HG02588 (cell line): ENCODE measurements at regions not wholly inside any gene's neighbourhood (a gene's known extent, or its start where the extent isn't known, plus 50 kb on each side); places are given as distances from the start of the nearest gene placed in this dataset.

Experiments
- ATAC-seq: cut with Tn5 transposase; IDR thresholded peaks from one replicate; pipeline ENCODE4 v1.9.1; 2021; ENCODE audit warnings: mild to moderate bottlenecking, moderate library complexity; ENCODE audit not compliant: unreplicated experiment

GRCh38 chr3:56874269-56874668, 72.5 kb upstream of the ARHGEF3 start:
- ATAC-seq = no peak

- ATAC-seq = no peak
Measured at GRCh38 chr3:56870436-56870835, 68.7 kb upstream of the ARHGEF3 start.

- no peak for ATAC-seq
Measured at GRCh38 chr3:56869157-56869889, 67.6 kb upstream of the ARHGEF3 start.

DNA sequence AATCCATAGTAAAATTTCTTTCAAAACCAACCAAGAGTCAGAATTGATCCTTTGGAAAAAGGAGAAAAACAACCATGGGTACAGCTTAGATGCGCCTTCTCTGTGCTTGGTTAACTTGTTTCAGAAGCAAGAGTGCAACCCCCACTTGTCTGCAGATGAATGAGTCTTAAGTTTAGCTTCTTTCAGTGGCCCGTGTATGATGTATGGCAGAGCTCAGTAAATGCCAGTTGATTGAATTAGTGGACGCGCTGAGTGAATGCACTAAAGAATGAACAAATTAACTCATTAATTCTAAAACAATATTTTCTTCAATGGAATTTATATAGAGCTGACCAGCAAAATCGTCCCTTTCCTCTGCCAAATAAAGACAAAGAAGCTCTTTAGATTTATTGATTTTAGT, 67.0 kb upstream of the ARHGEF3 start:
- no peak for ATAC-seq

DNA sequence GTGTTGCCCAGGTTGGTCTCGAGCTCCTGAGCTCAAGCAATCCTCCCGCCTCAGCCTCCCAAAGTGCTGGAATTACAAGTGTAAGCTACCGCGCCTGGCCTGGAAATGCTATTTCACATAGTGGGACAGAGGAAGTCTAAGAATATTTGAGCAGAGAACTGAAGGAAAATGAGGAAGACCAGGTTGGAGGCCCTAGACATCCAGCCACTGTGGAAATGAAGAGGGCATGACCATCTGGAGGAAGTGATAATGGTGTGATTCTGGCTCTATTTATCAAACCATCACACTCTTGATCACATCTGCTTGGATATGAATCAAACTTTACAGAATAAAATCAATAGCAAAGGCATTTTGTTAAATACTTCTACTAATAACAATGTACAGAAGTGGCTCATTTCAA, 65.9 kb upstream of the ARHGEF3 start:
- ATAC-seq = no peak

DNA sequence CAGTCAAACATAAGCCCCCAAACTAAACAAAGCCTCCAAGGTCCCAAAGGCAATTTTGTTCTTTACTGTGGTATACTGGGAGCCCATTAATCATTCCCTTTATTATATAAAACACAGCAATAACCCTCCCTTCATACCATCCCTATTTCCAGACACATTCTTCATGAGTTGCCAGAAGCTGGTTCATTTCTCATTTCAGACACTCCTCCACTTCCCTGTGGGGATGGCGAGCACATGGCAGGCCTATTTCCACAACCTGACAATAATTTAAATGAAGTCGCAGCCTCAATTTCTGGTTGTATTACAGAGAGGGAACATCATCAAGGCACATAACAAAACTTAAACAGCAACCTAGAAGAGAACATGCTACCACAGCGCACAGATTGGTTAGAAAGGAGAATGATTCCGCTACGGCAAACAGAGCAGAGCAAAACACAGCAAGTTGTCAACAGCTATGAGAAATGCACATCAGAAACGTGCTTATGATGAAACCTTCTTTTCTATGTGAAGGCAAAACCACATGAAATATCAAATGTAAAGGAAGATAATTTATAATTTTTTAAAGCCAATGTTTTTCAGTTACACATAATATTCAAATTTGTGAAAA, 63.3 kb upstream of the ARHGEF3 start:
- no peak for ATAC-seq

GRCh38 chr3:56864090-56864489, 62.3 kb upstream of the ARHGEF3 start:
- no peak for ATAC-seq

- no peak for ATAC-seq
Measured at GRCh38 chr3:56862352-56863062, 60.8 kb upstream of the ARHGEF3 start.

DNA sequence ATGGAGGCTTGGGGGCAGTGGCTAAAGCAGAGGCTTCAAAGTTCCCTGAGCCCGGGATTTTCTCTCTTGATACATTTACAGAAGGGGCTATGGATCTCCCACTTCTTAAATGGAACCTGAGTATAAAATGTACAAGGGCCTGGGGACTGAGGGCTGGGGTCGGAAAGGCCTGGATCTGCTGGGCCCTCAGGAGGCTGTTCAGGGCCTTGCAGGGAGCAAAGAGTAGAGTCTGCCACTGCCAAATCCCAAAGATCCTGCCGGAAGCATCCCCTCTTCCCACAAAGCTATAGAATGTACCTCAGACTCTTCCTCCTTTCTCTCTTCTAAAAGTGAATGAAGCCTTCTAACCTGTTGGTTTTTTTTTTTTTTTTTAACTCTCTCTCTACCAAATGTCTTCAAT, 59.8 kb upstream of the ARHGEF3 start:
- ATAC-seq = no peak

GRCh38 chr3:56860939-56861338, 59.2 kb upstream of the ARHGEF3 start:
- ATAC-seq = no peak

DNA sequence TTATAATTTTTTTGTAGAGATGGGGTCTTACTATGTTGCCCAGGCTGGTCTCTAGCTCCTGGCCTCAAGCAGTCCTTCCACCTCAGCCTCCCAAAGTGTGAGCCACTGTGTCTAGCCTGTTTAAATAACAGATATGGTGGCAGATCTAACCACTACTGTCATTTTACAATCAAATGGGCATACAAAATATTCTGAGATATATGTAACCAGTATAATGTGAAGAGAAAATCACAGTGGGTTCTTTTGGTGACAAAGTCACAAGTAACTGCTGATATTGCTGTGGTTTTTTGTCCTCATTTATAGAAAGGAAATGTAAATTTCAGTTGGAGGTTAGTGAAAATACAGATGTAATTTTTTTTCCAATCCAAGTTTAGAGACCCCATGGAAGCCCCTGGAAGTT, 58.6 kb upstream of the ARHGEF3 start:
- no peak for ATAC-seq

DNA sequence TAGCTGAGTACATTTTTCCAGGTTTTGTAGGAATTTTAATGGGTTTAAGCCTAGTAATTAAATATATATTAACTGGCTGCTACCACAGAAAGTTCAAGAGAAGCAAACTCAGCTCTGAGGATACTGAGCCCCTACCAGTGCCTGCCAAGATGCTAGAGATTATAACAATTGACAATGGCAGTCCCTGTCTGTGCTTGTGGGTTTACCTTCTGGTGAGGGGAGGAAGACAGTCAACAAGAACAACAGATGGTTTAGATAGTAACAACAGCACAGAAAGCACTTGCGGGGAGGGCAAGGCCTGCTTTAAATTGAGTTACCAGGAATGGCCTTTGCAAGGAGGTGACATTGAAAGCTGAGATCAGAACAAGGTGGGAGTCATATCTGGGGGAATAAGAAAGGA, 56.6 kb upstream of the ARHGEF3 start:
- no peak for ATAC-seq

GRCh38 chr3:56857178-56857577, 55.4 kb upstream of the ARHGEF3 start:
- ATAC-seq = no peak

- no peak for ATAC-seq
Measured at GRCh38 chr3:56856752-56857151, 55.0 kb upstream of the ARHGEF3 start.

GRCh38 chr3:56855856-56856512, 54.2 kb upstream of the ARHGEF3 start:
- ATAC-seq = no peak

- ATAC-seq = no peak
Measured at GRCh38 chr3:56854856-56855611, 53.3 kb upstream of the ARHGEF3 start.

DNA sequence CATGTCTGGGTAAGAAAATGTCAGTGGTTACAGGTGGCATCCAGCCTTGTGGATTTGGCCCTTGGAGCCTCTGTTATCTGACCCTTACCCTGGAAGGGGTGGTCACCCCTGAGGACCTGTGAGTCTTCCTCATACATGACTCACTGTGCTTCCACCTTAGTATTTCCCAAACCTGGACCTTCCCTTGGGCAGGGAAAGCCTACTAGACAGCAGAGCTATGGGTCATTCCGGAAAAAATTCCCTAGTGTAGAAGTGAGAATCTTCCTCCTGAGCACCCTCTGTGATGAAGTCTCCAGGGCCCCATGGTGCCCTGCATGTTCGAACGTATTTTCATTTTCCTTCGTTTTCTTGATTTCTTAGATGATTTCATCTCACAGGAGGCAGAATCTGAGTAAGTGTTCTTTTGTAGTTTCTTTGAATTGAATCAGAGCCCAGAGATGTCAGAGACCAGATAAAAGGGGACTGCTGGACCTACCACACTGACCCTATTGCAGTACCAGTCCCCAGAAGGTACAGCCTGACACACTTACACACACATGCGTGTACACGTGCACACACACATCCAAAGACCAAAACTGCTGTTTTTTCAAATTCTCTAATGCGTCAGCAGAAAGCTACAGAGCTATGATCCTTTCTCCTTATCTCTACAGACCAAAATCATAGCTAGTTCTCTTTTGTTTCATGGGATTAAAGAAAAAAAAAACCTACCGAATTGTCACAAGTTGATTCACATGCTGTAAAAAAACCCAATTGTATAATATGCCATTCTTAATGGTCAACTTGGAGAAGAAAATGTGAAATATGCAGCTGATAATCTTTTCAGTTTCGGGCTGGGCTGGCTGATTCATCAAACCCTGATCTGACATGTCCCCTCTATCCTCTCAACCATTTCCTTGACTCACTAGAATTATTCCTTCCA, 50.5 kb upstream of the ARHGEF3 start:
- no peak for ATAC-seq
